Lower leg skin (tissue), 3 donors: ENCODE measurements at regions not wholly inside any gene's neighbourhood (a gene's known extent, or its start where the extent isn't known, plus 50 kb on each side); places are given as distances from the start of the nearest gene placed in this dataset.

Experiments
- CTCF ChIP-seq, 3 donors: fragments of 450-650 bp; IDR thresholded peaks; one replicate each; pipeline ENCODE4 v1.5.1; 2016; ENCODE audit warnings: antibody characterized with exemption in 3 of 3, mild to moderate bottlenecking in 3 of 3, moderate library complexity in 2 of 3
- POLR2A ChIP-seq, 2 donors: fragments of 450-650 bp; IDR thresholded peaks; one replicate each; pipeline ENCODE4 v1.6.1; 2016 to 2017; ENCODE audit warnings: antibody characterized with exemption in 2 of 2, mild to moderate bottlenecking in 1 of 2, moderate library complexity in 1 of 2

GRCh38 chr5:165209101-165209727, 1703.8 kb downstream of the MAT2B start:
- TF ChIP-seq POLR2A (IDR thresholded peaks at IDR 0.05) (no peak), CTCF (IDR thresholded peaks at IDR 0.05) (no peak)
